Cardiac fibroblast (primary cell): ENCODE measurements at regions not wholly inside any gene's neighbourhood (a gene's known extent, or its start where the extent isn't known, plus 50 kb on each side); places are given as distances from the start of the nearest gene placed in this dataset.

Experiments
- DNase-seq, 2 donors: peaks; one replicate each; pipeline versions ENCODE4 v3.0.0 to v3.0.0-alpha.2; 2010; ENCODE audit warnings: low read depth in 2 of 2
- H3K4me3 ChIP-seq, 2 donors: replicated peaks in 1 of 2; 1 replicate in 1 of 2; 2 replicates in 1 of 2; pipeline ENCODE4 v1.5.1; 2011; ENCODE audit warnings: low read depth in 2 of 2, low read length in 2 of 2, mild to moderate bottlenecking in 2 of 2, moderate library complexity in 1 of 2
- CTCF ChIP-seq: IDR thresholded peaks from one replicate; pipeline ENCODE4 v1.5.1; 2011; ENCODE audit warnings: low read depth, mild to moderate bottlenecking, low read length, inconsistent platforms

- DNase-seq, result no peak
Measured at GRCh38 chr1:181341026-181341632, 142.2 kb upstream of the CACNA1E start.

GRCh38 chr1:181344091-181344490, 139.2 kb upstream of the CACNA1E start:
- no peak for DNase-seq

More at GRCh38 chr1:181341026-181341632, 142.2 kb upstream of the CACNA1E start:
- H3K4me3 ChIP-seq, result no peak overlapping the region
- no peak for TF ChIP-seq CTCF

GRCh38 chr1:181345146-181345545, 138.2 kb upstream of the CACNA1E start:
- DNase-seq, result no peak
- no peak overlapping the region for H3K4me3 ChIP-seq
- no peak for TF ChIP-seq CTCF

More at GRCh38 chr1:181344091-181344490, 139.2 kb upstream of the CACNA1E start:
- H3K4me3 ChIP-seq, result no peak overlapping the region
- TF ChIP-seq CTCF, result no peak

GRCh38 chr1:181347495-181348390, 135.6 kb upstream of the CACNA1E start:
- DNase-seq, result no peak
- no peak for TF ChIP-seq CTCF
- no peak overlapping the region for H3K4me3 ChIP-seq

- TF ChIP-seq CTCF, result no peak
- no peak for DNase-seq
Measured at GRCh38 chr1:181349512-181349911, 133.8 kb upstream of the CACNA1E start.

GRCh38 chr1:181350131-181350530, 133.2 kb upstream of the CACNA1E start:
- TF ChIP-seq CTCF, result no peak
- H3K4me3 ChIP-seq, result no peak overlapping the region
- no peak for DNase-seq

More at GRCh38 chr1:181349512-181349911, 133.8 kb upstream of the CACNA1E start:
- H3K4me3 ChIP-seq, result no peak overlapping the region
